Suprapubic skin (tissue), 4 donors: ENCODE measurements at regions not wholly inside any gene's neighbourhood (a gene's known extent, or its start where the extent isn't known, plus 50 kb on each side); places are given as distances from the start of the nearest gene placed in this dataset.

Source experiments
- DNase-seq, 2 donors: peaks; one replicate each; pipeline ENCODE4 v3.0.0-alpha.2; 2019; ENCODE audit warnings: low spot score in 2 of 2
- H3K27ac ChIP-seq: fragments of 200-600 bp; sonication (generic); one replicate; pipeline ENCODE4 v1.5.1; 2019
- H3K27me3 ChIP-seq: fragments of 200-600 bp; sonication (generic); one replicate; pipeline ENCODE4 v1.5.1; 2019
- H3K36me3 ChIP-seq: fragments of 200-600 bp; sonication (generic); one replicate; pipeline ENCODE4 v1.5.1; 2019
- H3K4me1 ChIP-seq: fragments of 200-600 bp; sonication (generic); one replicate; pipeline ENCODE4 v1.5.1; 2019
- H3K4me3 ChIP-seq: fragments of 200-600 bp; sonication (generic); one replicate; pipeline ENCODE4 v1.5.1; 2019; ENCODE audit warnings: mild to moderate bottlenecking
- H3K9me3 ChIP-seq: fragments of 200-600 bp; sonication (generic); one replicate; pipeline ENCODE4 v1.5.1; 2019
- EP300 ChIP-seq: sonication (generic); formaldehyde crosslinking; IDR thresholded peaks from one replicate; pipeline ENCODE4 v1.6.1; 2017; ENCODE audit warnings: antibody characterized with exemption
- POLR2A ChIP-seq, 2 donors: fragments of 450-650 bp; IDR thresholded peaks; one replicate each; pipeline ENCODE4 v1.6.1; 2017; ENCODE audit warnings: antibody characterized with exemption in 2 of 2, mild to moderate bottlenecking in 2 of 2, moderate library complexity in 2 of 2
- POLR2AphosphoS5 ChIP-seq, 3 donors: sonication (generic); formaldehyde crosslinking; IDR thresholded peaks; one replicate each; pipeline ENCODE4 v1.6.1; 2017; ENCODE audit warnings: antibody characterized with exemption in 3 of 3
- WGBS: methylation state at CpG from one replicate; pipeline ENCODE4 v1.1.5; 2018; 5-methylcytosine and 5-hydroxymethylcytosine counted together
- TF ChIP-seq, protein P1 (sequence below), 2 donors: fragments of 200-600 bp in 1 of 2; fragments of 450-650 bp in 1 of 2; sonication (generic) in 1 of 2; IDR thresholded peaks; one replicate each; pipeline ENCODE4 v1.5.1; 2016 to 2019; ENCODE audit warnings: antibody characterized with exemption in 2 of 2, mild to moderate bottlenecking in 1 of 2, moderate library complexity in 1 of 2

DNA sequence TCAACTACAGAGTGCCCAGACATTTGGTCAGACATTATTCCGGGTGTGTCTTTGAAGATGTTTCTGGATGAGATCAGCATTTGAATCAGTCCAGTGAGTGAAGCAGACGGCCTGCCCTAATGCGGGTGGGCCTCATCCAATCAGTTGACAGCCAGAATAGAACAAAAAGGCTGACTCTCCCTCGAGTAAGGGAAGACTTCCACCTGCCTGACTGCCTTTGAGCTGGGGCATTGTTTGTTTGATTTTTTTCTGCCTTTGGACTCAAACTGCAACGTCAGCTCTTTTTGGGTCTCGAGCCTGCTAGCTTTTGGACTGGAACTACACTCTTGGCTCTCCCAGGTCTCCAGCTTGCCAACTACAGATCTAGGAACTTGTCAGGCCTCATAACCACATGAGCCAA lies 111.7 kb upstream of the AGAP1 start:
- Histone ChIP-seq H3K36me3 (no peaks in the 10 kb centered on the region), H3K9me3 (no peaks in the 10 kb centered on the region), H3K4me3 (no peak overlapping the region), H3K4me1 (peaks cover 3% of the 10 kb centered on the region), H3K27ac (no peak overlapping the region), H3K27me3 (no peaks in the 10 kb centered on the region)
- DNase-seq, result no peak
- TF ChIP-seq EP300, result no peak
- no peak for TF ChIP-seq POLR2A (IDR thresholded peaks at IDR 0.05)
- TF ChIP-seq, protein P1, sequence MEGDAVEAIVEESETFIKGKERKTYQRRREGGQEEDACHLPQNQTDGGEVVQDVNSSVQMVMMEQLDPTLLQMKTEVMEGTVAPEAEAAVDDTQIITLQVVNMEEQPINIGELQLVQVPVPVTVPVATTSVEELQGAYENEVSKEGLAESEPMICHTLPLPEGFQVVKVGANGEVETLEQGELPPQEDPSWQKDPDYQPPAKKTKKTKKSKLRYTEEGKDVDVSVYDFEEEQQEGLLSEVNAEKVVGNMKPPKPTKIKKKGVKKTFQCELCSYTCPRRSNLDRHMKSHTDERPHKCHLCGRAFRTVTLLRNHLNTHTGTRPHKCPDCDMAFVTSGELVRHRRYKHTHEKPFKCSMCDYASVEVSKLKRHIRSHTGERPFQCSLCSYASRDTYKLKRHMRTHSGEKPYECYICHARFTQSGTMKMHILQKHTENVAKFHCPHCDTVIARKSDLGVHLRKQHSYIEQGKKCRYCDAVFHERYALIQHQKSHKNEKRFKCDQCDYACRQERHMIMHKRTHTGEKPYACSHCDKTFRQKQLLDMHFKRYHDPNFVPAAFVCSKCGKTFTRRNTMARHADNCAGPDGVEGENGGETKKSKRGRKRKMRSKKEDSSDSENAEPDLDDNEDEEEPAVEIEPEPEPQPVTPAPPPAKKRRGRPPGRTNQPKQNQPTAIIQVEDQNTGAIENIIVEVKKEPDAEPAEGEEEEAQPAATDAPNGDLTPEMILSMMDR (IDR thresholded peaks at IDR 0.05), result no peak
- TF ChIP-seq POLR2AphosphoS5 (IDR thresholded peaks at IDR 0.05), result no peak
- 23% methylated on average over 6 of the region's 6 CpGs for WGBS

DNA sequence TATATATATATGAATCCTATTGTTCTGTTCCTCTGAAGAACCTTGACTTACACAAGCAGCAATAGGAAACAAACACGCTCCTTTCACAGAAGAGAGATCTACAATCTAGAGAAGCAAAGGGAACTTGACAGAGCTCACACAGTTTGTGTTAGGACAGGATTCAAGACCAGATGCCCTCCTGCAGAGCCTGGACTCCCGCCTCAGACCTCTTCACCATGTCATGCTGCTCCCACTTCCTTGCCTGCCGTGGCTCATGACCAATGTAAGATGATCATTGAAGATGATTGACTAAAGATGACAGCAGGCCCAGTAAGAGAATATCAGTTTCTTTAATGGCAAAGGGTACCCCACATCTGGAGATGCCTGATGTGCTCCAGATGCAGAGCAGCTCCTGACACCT lies 111.2 kb upstream of the AGAP1 start:
- Histone ChIP-seq H3K27ac (no peak overlapping the region), H3K9me3 (no peaks in the 10 kb centered on the region), H3K36me3 (no peaks in the 10 kb centered on the region), H3K4me3 (no peak overlapping the region), H3K4me1 (peaks cover 3% of the 10 kb centered on the region), H3K27me3 (no peaks in the 10 kb centered on the region)
- TF ChIP-seq POLR2AphosphoS5 (IDR thresholded peaks at IDR 0.05) (no peak), EP300 (no peak), POLR2A (IDR thresholded peaks at IDR 0.05) (no peak)
- TF ChIP-seq, protein P1 (IDR thresholded peaks at IDR 0.05), result no peak
- 72% methylated on average over 3 of the region's 3 CpGs for WGBS
- no peak for DNase-seq

DNA sequence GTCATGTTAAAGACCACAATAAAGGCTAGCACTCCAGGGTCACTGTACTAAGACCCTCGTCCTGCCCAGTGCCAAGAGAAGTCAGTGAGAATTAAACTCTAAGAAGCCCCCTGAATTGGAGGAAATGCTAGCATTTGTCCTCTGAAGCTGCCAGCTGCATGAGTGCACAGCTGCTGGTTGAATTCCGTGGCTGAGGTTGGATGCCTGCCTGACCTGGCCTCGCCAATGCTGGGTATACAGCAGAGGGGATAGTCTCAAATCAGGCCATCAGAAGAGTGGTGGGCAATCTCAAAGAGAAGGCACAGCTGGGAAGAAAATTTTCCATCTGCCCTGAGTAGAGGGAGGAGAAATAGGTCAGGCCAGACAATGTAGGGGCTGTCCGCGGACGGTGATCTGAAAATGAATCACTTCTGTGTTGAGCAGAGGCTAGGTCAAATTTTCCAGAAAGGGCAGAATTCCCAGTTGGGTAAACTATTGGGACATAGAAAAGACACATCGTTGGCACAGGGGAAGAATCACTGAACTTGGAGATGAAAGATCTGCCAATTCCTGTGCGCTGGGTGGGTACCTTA lies 110.5 kb upstream of the AGAP1 start:
- Histone ChIP-seq H3K4me3 (no peak overlapping the region), H3K36me3 (no peaks in the 10 kb centered on the region), H3K4me1 (peaks cover 3% of the 10 kb centered on the region), H3K9me3 (no peaks in the 10 kb centered on the region), H3K27ac (no peak overlapping the region), H3K27me3 (no peaks in the 10 kb centered on the region)
- WGBS, result 83% methylated on average over 8 of the region's 8 CpGs
- no peak for TF ChIP-seq EP300
- DNase-seq, result no peak

DNA sequence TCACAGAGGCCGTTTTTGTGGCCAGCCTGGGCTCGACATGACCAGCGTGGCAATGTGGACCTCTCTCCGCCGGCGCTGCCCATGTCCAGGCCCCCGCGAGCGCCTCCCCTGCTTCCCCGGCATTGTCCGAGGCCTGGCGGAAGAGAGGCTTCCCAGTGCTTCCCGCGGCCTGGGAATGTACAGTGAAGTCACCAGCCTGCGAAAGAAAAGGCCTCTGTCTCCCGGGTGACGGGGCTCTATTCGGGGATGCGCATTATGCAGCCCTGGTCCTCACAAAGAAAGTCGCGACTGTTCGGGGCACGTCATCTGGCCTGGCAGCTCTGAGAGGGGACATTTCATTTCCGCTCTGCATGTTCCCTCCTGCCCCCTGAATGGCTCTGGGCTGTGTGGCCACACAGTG lies 109.2 kb upstream of the AGAP1 start:
- WGBS, result 80% methylated on average over 23 of the region's 24 CpGs
- no peaks in the 10 kb centered on the region for H3K36me3 ChIP-seq
- H3K27me3 ChIP-seq, result no peaks in the 10 kb centered on the region
- TF ChIP-seq POLR2AphosphoS5 (IDR thresholded peaks at IDR 0.05) (no peak), POLR2A (IDR thresholded peaks at IDR 0.05) (no peak)
- H3K27ac ChIP-seq, result no peak overlapping the region
- H3K4me3 ChIP-seq, result no peak overlapping the region
- H3K9me3 ChIP-seq, result no peaks in the 10 kb centered on the region
- H3K4me1 ChIP-seq, result peaks cover 3% of the 10 kb centered on the region
- no peak for DNase-seq

DNA sequence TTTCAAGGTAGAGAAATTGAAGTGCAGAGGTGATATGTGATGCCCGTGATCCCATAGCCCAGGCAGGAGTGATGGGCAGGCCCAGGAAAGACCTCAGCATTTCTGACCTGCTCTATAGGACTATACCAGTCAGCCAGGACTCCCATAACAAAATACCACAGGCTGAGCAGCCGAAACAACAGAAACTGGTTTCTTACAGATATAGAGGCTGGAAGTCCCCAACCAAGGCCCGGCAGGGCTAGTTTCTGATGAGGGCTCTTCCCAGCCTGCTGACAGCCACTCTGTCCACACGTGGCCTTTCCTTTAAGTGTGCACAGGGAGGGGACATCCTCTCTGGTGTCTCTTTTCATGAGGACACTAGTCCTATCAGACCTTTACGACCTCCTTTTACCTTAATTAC lies 104.2 kb upstream of the AGAP1 start:
- Histone ChIP-seq H3K36me3 (no peaks in the 10 kb centered on the region), H3K9me3 (no peaks in the 10 kb centered on the region), H3K4me3 (no peak overlapping the region), H3K27me3 (peaks cover 10% of the 10 kb centered on the region), H3K4me1 (no peaks in the 10 kb centered on the region), H3K27ac (no peak overlapping the region)
- TF ChIP-seq EP300 (no peak), POLR2A (IDR thresholded peaks at IDR 0.05) (no peak), POLR2AphosphoS5 (IDR thresholded peaks at IDR 0.05) (no peak)
- TF ChIP-seq, protein P1 (IDR thresholded peaks at IDR 0.05), result no peak
- 89% methylated on average over 5 of the region's 5 CpGs for WGBS
- DNase-seq, result no peak

DNA sequence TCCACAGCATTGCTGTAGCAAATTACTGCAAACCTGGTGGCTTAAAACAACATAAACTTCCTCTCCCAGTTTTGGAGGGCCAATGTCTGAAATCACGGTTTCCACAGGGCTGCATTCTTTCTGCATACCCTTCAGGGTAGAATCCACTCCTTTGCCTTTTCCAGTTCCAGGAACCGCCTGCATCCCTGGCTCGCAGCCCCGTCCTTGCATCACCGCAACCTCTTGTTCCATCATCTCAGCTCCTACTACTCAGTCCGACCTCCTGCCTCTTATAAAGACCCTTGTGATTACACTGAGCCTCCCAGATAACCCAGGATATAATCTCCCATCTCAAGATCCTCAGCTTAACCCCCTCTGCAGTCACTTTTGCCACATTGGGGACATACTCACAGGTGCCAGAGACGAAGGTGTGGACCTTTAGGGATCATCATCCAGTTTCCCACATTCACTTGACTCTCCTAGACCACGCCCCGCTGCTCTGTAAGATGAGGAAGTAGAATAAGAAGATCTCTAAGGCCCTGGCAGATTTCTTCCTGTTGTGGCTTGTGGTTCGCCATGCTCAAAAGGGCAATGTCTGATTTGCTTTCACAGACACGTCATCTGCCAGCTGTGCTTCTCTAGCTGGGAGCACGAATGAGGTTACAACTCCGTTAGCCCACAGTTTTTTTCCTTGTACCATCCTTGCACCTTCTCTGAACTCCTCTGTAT lies 103.6 kb upstream of the AGAP1 start:
- no peak for TF ChIP-seq EP300
- TF ChIP-seq, protein P1 (IDR thresholded peaks at IDR 0.05), result no peak
- no peak for TF ChIP-seq POLR2AphosphoS5 (IDR thresholded peaks at IDR 0.05)
- no peak for TF ChIP-seq POLR2A (IDR thresholded peaks at IDR 0.05)
- Histone ChIP-seq H3K4me3 (no peak overlapping the region), H3K9me3 (no peaks in the 10 kb centered on the region), H3K4me1 (no peaks in the 10 kb centered on the region), H3K36me3 (no peaks in the 10 kb centered on the region), H3K27ac (no peak overlapping the region), H3K27me3 (peaks cover 11% of the 10 kb centered on the region)
- 59% methylated on average over 13 of the region's 13 CpGs for WGBS
- no peak for DNase-seq
